ENCODE measurements at regions not wholly inside any gene's neighbourhood (a gene's known extent, or its start where the extent isn't known, plus 50 kb on each side); places are given as distances from the start of the nearest gene placed in this dataset.

- no peak for TF ChIP-seq NR2F2 (IDR thresholded peaks at IDR 0.05)
- TF ChIP-seq ZBTB33 (IDR thresholded peaks at IDR 0.05), result no peak
- H3K9me3 ChIP-seq (ENCODE audit: control insufficient read depth in 4 of 4, low read length in 3 of 4), result no peaks in the 10 kb centered on the region
- no peaks in the 10 kb centered on the region for H3K36me3 ChIP-seq (ENCODE audit: control insufficient read depth in 4 of 4, insufficient read depth in 3 of 4, low read depth in 1 of 4, low read length in 3 of 4)
- H3K4me1 ChIP-seq (ENCODE audit: control insufficient read depth in 4 of 4, insufficient read depth in 4 of 4, low read length in 3 of 4), result no peaks in the 10 kb centered on the region
- H3K9ac ChIP-seq (ENCODE audit: low read depth in 1 of 2, low read length in 2 of 2), result no peak overlapping the region
- H3K27me3 ChIP-seq (ENCODE audit: control insufficient read depth in 4 of 4, insufficient read depth in 4 of 4, low read length in 3 of 4), result no peaks in the 10 kb centered on the region
- H3K27ac ChIP-seq (ENCODE audit: low read depth in 1 of 2, low read length in 2 of 2), result no peak overlapping the region
- no peak overlapping the region for H3K4me3 ChIP-seq (ENCODE audit: low read depth in 1 of 3, low read length in 3 of 3)
- DNase-seq (ENCODE audit: low spot score), result no peak
- WGBS, result 77% methylated on average over 7 of the region's 7 CpGs
These were observed 54.5 kb upstream of the TMEM163 start for GRCh38 chr2:134773335-134773734.

- TF ChIP-seq CTCF (IDR thresholded peaks at IDR 0.05; ENCODE audit: low read depth, low read length, missing input control), result no peak
- no peak for TF ChIP-seq EGR1 (IDR thresholded peaks at IDR 0.05; ENCODE audit: low read depth in 2 of 2)
- TF ChIP-seq MAX (IDR thresholded peaks at IDR 0.05), result no peak
- TF ChIP-seq SP1 (IDR thresholded peaks at IDR 0.05), result no peak
- TF ChIP-seq FOXA1 (IDR thresholded peaks at IDR 0.05), result no peak
- TF ChIP-seq TAF1 (conservative IDR thresholded peaks at IDR 0.05), result no peak
- TF ChIP-seq HNF4A (conservative IDR thresholded peaks at IDR 0.05), result no peak
- Histone ChIP-seq H3K4me1 (ENCODE audit: control insufficient read depth in 4 of 4, insufficient read depth in 4 of 4, low read length in 3 of 4) (no peaks in the 10 kb centered on the region), H3K4me3 (ENCODE audit: low read depth in 1 of 3, low read length in 3 of 3) (no peak overlapping the region), H3K27me3 (ENCODE audit: control insufficient read depth in 4 of 4, insufficient read depth in 4 of 4, low read length in 3 of 4) (no peaks in the 10 kb centered on the region), H3K9me3 (ENCODE audit: control insufficient read depth in 4 of 4, low read length in 3 of 4) (no peaks in the 10 kb centered on the region), H3K27ac (ENCODE audit: low read depth in 1 of 2, low read length in 2 of 2) (no peak overlapping the region), H3K36me3 (ENCODE audit: control insufficient read depth in 4 of 4, insufficient read depth in 3 of 4, low read depth in 1 of 4, low read length in 3 of 4) (no peaks in the 10 kb centered on the region), H3K9ac (ENCODE audit: low read depth in 1 of 2, low read length in 2 of 2) (no peak overlapping the region)
- 82% methylated on average over 7 of the region's 7 CpGs for WGBS
- no peak for DNase-seq (ENCODE audit: low spot score)
These were observed 55.3 kb upstream of the TMEM163 start for GRCh38 chr2:134773759-134774742.

- no peak overlapping the region for H3K4me3 ChIP-seq (ENCODE audit: low read depth in 1 of 3, low read length in 3 of 3)
- H3K4me1 ChIP-seq (ENCODE audit: control insufficient read depth in 4 of 4, insufficient read depth in 4 of 4, low read length in 3 of 4), result no peaks in the 10 kb centered on the region
- DNase-seq (ENCODE audit: low spot score), result no peak
- H3K27ac ChIP-seq (ENCODE audit: low read depth in 1 of 2, low read length in 2 of 2), result no peak overlapping the region
- H3K36me3 ChIP-seq (ENCODE audit: control insufficient read depth in 4 of 4, insufficient read depth in 3 of 4, low read depth in 1 of 4, low read length in 3 of 4), result no peaks in the 10 kb centered on the region
- no peaks in the 10 kb centered on the region for H3K27me3 ChIP-seq (ENCODE audit: control insufficient read depth in 4 of 4, insufficient read depth in 4 of 4, low read length in 3 of 4)
- 82% methylated on average over 10 of the region's 10 CpGs for WGBS
- H3K9me3 ChIP-seq (ENCODE audit: control insufficient read depth in 4 of 4, low read length in 3 of 4), result no peaks in the 10 kb centered on the region
- TF ChIP-seq YY1 (IDR thresholded peaks at IDR 0.05) (no peak), JUND (IDR thresholded peaks at IDR 0.05) (no peak), SP1 (IDR thresholded peaks at IDR 0.05) (no peak)
- H3K9ac ChIP-seq (ENCODE audit: low read depth in 1 of 2, low read length in 2 of 2), result no peak overlapping the region
These were observed 56.2 kb upstream of the TMEM163 start for GRCh38 chr2:134774786-134775641.
